ENCODE measurements at regions not wholly inside any gene's neighbourhood (a gene's known extent, or its start where the extent isn't known, plus 50 kb on each side); places are given as distances from the start of the nearest gene placed in this dataset.

DNA sequence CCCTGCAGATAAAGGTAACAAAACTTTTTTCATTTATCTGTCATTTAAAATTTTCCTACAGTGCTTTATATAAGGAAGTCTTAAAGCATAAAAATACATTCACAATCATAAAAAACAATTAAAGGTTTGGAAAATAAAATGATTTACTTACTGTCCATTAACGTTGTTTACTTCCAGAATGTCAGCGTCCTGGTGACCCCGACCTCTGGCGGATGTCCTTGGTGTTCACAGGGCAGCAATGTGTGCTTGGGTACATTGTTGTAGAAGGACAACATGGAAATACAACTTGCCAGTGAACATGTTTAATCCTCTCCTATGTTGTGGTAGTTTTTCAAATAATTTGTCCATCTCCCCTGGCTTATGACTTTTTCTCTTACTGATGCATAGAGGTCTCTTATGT is 168.8 kb upstream of the NDN start:
- Histone ChIP-seq H3K4me2 (ENCODE audit: control insufficient read depth, insufficient read depth) (no peak overlapping the region), H3K4me1 (ENCODE audit: control insufficient read depth, insufficient read depth, low read length) (no peaks in the 10 kb centered on the region), H3K4me3 (no peak overlapping the region), H3K27me3 (replicated peaks in 1 of 2; ENCODE audit: control insufficient read depth in 2 of 2, insufficient read depth in 2 of 2, low read length in 1 of 2) (no peaks in the 10 kb centered on the region), H4K20me1 (ENCODE audit: control insufficient read depth, insufficient read depth) (no peaks in the 10 kb centered on the region), H2AFZ (ENCODE audit: control insufficient read depth, low read depth, low read length) (no peak overlapping the region), H3K9ac (ENCODE audit: control insufficient read depth, insufficient read depth, low read length) (no peak overlapping the region), H3K36me3 (ENCODE audit: control insufficient read depth in 2 of 2, insufficient read depth in 2 of 2, low read length in 1 of 2) (no peaks in the 10 kb centered on the region), H3K9me3 (replicated peaks; ENCODE audit: control insufficient read depth, insufficient read depth, low read length) (no peaks in the 10 kb centered on the region; the same call in 2 of the 3 replicates), H3K79me2 (ENCODE audit: control insufficient read depth, insufficient read depth, low read length) (no peaks in the 10 kb centered on the region), H3K27ac (ENCODE audit: control insufficient read depth, insufficient read depth) (no peak overlapping the region)
- ATAC-seq = no peak
- WGBS (ENCODE audit: insufficient coverage, insufficient replicate concordance, low lambda C conversion rate, missing lambda C conversion rate) = 7% methylated on average over 4 of the region's 4 CpGs
- no TSS peak for BruUV-seq (replicated peaks)
- in situ Hi-C loops (cut with MboI) (no loop called here), intact Hi-C loops (cut with micrococcal nuclease; ENCODE audit: unreplicated experiment) (loop anchor here (10.0 kb wide), 1 partner anchor 59 kb away; no protein-coding TSS in a partner anchor)
- RAD21 ChIA-PET (ENCODE audit: unreplicated experiment) = no interaction called here
- CTCF ChIA-PET = no interaction called here
- SMC1A ChIA-PET (ENCODE audit: uncharacterized antibody, unreplicated experiment) = no interaction called here
- POLR2A ChIA-PET = no interaction called here
- FAIRE-seq = no peak
- no peak for DNase-seq (ENCODE audit: low read depth, low spot score)
- TF ChIP-seq, protein P1, sequence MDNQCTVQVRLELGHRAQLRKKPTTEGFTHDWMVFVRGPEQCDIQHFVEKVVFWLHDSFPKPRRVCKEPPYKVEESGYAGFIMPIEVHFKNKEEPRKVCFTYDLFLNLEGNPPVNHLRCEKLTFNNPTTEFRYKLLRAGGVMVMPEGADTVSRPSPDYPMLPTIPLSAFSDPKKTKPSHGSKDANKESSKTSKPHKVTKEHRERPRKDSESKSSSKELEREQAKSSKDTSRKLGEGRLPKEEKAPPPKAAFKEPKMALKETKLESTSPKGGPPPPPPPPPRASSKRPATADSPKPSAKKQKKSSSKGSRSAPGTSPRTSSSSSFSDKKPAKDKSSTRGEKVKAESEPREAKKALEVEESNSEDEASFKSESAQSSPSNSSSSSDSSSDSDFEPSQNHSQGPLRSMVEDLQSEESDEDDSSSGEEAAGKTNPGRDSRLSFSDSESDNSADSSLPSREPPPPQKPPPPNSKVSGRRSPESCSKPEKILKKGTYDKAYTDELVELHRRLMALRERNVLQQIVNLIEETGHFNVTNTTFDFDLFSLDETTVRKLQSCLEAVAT (IDR thresholded peaks at IDR 0.05) = no peak
- no peak for TF ChIP-seq NRF1 (conservative IDR thresholded peaks at IDR 0.05; ENCODE audit: low read depth, low read length)
- no peak for TF ChIP-seq GABPA (IDR thresholded peaks at IDR 0.05; ENCODE audit: low read depth)
- TF ChIP-seq, protein P2, sequence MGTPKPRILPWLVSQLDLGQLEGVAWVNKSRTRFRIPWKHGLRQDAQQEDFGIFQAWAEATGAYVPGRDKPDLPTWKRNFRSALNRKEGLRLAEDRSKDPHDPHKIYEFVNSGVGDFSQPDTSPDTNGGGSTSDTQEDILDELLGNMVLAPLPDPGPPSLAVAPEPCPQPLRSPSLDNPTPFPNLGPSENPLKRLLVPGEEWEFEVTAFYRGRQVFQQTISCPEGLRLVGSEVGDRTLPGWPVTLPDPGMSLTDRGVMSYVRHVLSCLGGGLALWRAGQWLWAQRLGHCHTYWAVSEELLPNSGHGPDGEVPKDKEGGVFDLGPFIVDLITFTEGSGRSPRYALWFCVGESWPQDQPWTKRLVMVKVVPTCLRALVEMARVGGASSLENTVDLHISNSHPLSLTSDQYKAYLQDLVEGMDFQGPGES (IDR thresholded peaks at IDR 0.05) = no peak
- TF ChIP-seq CHD2 (IDR thresholded peaks at IDR 0.05; ENCODE audit: borderline replicate concordance, low read depth, low read length) = no peak
- TF ChIP-seq, protein P3, sequence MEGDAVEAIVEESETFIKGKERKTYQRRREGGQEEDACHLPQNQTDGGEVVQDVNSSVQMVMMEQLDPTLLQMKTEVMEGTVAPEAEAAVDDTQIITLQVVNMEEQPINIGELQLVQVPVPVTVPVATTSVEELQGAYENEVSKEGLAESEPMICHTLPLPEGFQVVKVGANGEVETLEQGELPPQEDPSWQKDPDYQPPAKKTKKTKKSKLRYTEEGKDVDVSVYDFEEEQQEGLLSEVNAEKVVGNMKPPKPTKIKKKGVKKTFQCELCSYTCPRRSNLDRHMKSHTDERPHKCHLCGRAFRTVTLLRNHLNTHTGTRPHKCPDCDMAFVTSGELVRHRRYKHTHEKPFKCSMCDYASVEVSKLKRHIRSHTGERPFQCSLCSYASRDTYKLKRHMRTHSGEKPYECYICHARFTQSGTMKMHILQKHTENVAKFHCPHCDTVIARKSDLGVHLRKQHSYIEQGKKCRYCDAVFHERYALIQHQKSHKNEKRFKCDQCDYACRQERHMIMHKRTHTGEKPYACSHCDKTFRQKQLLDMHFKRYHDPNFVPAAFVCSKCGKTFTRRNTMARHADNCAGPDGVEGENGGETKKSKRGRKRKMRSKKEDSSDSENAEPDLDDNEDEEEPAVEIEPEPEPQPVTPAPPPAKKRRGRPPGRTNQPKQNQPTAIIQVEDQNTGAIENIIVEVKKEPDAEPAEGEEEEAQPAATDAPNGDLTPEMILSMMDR (IDR thresholded peaks at IDR 0.05 in 2 of 3, conservative IDR thresholded peaks at IDR 0.05 in 1 of 3; ENCODE audit: control insufficient read depth in 2 of 3, extremely low read depth in 1 of 3, insufficient read depth in 1 of 3, low read depth in 3 of 3, low read length in 3 of 3) = no peak
- no peak for TF ChIP-seq MTA3 (IDR thresholded peaks at IDR 0.05; ENCODE audit: borderline replicate concordance, low read length)
- TF ChIP-seq TCF7 (IDR thresholded peaks at IDR 0.05; ENCODE audit: borderline replicate concordance) = no peak
- no peak for TF ChIP-seq BCL11A (IDR thresholded peaks at IDR 0.05; ENCODE audit: low read depth, low read length)
- TF ChIP-seq ASH2L (IDR thresholded peaks at IDR 0.05; ENCODE audit: borderline replicate concordance, low read depth) = no peak
- no peak for TF ChIP-seq EGR1 (IDR thresholded peaks at IDR 0.05; ENCODE audit: borderline replicate concordance in 1 of 2, low read depth in 2 of 2, low read length in 2 of 2)
- no peak for TF ChIP-seq RUNX3 (IDR thresholded peaks at IDR 0.05; ENCODE audit: low read length)
- TF ChIP-seq RCOR1 (conservative IDR thresholded peaks at IDR 0.05; ENCODE audit: low read depth, low read length) = no peak
- TF ChIP-seq ZNF207 (IDR thresholded peaks at IDR 0.05; ENCODE audit: borderline replicate concordance) = no peak

Data from GM12878 (cell line).